Stimulated activated naive CD4-positive, alpha-beta T cell treated with Interleukin-2 at 50 U/mL for 16 hours (primary cell): ENCODE measurements at regions not wholly inside any gene's neighbourhood (a gene's known extent, or its start where the extent isn't known, plus 50 kb on each side); places are given as distances from the start of the nearest gene placed in this dataset.
"Not testable (repeated sequence)": the region's sequence is repeated elsewhere in the genome, so short reads cannot be mapped to it uniquely, and the experiment has no call there.

Experiments used
- DNase-seq: peaks from one replicate; lab custom pipeline; 2025; lab: John Stamatoyannopoulos, UW

DNA sequence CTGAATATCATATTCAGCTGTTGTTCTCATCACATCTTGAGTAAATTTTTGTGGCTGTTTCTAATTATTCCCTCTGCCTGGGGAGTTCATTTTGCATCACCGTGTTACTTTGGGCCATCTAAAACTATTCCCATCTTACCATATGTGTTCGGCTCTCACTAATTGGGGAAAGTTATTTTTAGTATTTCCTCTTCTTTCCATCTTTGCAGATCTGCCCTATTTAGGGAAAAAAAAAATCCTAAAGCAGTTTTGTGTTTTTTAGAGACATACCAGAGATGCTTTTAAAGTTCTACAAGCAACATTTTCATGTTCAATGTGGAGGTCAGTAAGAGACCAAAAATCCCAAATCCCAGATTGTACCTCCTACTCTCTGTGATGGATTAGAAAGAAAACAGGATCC is 111.3 kb upstream of the NDUFV2 start:
- no peak for DNase-seq

DNA sequence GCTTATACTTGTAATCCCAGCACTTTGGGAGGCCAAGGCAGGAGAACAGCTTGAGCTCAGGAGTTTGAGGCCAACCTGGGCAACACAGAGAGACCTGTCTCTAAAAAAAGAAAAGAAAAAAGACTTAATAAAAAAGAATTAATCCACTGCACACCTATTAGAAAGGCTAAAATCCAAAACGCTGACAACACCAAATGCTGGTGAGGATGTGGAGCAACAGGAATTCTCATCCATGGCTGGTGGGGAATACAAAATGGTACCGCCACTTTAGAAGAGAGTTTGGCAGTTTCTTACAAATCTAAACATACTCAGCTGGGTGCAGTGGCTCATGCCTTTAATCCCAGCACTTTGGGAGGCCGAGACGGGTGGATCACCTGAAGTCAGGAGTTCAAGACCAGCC is 110.0 kb upstream of the NDUFV2 start:
- not testable (repeated sequence) for DNase-seq

DNA sequence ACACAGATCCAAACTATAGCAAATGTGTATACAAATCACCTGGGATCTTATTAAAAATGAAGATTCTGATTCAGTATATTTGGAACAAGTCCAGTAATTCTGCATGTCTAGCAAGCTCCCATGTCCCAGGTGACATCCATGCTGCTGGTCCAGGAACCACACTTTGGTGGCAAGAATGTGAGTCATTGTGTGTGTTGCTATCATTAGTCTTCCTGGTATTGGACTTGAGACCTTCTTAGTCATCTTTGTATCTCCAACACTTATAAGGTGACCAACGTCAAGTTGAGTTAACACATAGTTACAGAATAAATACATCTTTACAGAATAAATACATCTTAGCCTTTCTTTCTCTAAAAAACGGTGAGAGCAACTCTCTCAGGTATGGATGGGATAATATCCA is 107.9 kb upstream of the NDUFV2 start:
- no peak for DNase-seq

DNA sequence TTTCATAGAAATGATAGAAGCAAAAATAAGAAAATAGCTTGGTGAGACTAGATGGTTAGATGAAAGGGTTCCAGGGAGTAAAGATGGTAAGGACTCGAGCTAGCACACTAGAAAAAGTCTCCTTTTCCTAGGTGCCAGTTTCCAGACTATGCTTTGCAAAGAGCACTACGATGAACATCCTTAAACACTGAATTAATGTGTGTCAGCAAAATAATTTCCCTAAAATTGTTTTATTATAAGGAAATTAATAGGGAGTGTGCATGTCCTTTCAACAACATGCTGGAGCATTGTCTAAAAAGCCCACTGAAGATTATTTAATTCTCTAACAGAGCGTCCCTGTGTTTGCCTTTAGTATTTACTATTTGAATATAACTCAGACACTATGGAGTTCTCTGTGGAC is 107.4 kb upstream of the NDUFV2 start:
- DNase-seq = no peak

DNA sequence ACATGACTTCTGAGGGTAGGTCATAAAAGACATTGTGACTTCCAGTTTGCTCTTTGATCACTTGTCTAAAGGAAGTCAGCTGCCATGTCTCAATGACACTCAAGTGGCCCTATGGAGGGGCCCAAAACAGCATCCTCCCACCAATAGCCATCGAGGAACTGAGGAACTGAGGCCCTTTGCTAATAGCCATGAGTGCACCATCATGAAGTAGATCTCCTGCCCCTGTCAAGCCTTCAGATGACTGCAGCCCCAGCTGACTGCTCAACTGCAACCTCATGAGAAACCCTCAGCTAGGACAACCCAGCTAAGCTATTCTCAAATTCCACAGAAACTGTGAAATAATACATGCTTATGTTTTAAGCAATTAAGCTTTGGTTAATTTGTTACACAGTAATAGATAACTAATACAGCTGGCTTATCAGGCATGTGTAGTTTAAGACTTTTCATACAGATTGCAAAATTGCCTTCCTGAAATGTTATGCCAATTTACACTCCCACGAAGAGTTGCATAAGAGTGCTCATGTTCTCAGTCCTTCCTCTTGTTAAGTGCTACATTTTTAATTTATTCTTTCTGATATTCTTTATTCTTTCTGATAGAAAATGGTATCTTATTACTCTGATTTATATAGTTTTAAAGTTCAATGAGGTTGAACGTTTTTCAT is 105.6 kb upstream of the NDUFV2 start:
- DNase-seq = no peak

DNA sequence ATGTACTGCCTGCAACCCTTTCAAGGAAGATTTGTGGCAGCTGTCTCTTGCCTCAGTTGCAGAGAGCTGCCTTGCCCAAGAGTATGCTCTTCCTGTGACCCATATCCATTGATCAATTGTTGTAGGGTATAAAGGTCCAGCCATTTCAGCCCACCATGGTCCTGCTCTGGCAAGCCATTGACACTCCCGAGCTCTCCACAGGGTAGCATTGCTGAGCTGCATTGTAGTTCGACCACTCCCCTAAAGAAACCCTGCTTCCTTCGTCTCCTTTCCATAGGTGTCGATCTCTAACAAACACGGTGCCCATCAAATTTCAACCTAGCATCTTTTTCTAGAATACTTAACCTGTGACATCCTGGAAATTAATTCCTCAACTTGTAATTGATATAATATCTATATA is 104.9 kb upstream of the NDUFV2 start:
- no peak for DNase-seq

DNA sequence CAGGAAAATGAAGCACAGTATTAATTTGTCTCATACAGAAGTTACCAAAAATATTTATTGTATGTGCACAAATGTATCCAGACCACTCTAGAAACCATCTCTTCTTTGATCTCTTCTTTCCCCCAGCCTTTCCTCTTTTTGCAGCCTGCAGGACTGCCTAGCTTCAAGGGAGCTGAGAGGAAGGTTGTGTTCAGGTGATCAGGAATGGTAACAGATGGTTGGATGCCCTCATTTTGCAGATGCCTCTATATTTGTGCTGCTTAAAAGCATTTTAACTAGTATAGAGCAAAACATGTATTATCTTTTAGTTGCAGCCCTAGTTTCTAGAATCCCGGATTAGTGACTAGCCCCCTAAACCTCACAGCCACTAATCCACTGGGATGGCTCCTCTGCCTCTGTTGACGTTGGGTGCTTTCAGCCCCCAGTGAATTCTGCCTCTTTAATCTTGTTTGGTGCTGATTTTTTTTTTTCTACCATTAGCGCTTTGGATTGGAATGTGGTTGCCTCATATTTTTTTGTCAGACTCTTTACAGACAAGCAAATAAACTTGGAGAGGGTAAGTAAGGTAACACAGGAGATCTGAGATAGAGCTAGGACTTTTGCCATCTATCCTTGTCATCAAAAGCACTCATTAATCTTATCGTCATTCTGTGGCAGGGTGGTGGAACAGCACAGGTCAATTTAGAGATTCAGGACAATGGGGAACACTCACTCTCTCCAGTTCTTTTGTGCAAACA is 103.8 kb upstream of the NDUFV2 start:
- no peak for DNase-seq

DNA sequence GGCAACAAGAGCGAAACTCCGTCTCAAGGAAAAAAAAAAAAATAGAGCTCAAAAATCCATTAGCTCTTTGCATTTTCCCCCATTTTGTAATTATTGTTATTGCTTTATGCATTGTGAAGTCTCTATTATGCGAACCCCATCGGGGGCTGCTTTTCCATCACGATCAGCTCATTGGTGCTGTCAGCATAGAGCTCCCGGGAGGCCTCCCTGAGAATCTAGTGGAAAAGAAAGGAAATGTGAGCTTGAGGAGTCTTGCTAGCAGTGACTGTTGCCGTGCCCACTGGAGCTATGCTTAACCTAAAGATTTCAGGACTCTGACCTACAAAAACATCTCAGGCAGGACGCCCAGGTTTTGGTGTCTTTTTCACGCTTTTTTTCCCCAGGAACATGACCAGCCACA is 102.6 kb upstream of the NDUFV2 start:
- DNase-seq = no peak

DNA sequence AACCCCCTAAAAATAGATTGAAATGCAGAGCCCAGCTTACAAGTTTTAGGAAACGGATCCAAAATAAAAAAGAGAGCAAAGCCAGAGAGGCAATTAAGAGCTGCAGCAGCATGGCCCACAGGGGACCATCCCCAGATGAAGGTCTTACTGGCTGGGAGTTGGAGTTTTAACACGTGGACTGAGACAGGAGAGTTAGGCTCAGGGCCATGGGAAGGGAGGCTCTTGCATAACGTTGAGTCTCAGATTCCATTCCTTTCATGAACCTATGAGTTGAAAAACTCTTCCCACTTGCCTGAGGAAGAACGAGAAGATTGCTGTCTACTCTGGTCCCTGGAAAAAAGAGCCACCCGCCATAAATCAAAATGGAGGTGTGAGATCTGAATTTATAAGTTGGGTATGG is 101.8 kb upstream of the NDUFV2 start:
- no peak for DNase-seq

DNA sequence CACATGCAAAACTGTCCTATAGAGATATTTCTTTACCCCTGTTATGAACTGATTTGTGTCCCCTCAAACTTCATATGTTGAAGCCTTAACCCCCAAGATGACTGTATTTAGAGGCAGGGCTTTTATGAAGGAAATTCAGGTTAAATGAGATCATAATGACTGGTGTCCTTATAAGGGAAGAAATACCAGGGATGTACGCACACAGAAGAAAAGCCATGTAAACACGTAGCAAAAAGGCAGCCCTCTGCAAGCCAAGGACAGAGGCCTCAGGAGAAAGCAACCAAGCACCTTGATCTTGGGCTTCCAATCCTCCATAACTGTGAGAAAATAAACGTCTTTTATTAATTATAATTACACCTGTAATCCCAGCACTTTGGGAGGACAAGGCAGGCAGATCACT is 101.3 kb upstream of the NDUFV2 start:
- no peak for DNase-seq

DNA sequence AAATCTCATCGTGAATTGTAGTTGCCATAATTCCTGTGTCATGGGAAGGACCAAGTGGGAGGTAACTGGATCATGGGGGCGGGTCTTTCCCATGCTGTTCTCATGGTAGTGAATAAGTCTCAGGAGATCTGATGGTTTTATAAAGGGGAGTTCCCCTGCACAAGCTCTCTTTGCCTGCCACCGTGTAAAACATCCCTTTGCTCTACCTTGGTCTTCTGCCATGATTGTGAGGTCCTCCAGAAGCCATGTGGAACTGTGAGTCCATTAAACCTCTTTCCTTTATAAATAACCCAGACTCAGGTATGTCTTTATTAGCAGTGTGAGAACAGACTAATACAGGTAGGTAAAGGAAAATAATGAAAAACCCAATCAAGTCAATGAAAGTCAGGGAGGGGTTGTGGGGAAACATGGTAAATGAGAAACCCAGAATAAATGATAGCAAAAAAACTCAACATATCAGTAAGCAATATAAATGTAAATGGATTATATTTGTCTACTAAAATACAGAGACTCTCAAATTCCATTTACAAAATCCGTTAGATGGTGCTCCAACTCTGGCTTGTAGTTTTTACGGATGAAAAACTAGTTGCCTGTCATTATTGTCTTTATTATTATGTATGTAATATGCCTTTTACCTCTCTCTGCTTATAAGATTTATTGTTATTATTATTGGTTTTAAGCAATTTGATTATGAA is 98.9 kb upstream of the NDUFV2 start:
- no peak for DNase-seq

DNA sequence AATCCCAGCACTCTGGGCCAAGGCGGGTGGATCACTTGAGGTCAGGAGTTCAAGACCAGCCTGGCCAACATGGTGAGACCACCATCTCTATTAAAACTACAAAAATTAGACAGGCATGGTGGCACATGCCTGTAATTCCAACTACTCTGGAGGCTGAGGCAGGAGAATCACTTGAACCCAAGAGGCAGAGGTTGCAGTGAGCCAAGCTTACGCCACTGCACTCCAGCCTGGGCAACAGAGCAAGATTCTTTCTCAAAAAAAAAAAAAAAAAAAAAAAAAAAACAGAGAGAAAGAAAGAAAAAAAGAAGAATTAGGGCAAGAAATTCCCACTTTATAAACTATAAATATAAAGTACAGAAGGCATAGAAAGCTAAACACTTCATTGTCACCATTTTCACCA is 98.2 kb upstream of the NDUFV2 start:
- not testable (repeated sequence) for DNase-seq

DNA sequence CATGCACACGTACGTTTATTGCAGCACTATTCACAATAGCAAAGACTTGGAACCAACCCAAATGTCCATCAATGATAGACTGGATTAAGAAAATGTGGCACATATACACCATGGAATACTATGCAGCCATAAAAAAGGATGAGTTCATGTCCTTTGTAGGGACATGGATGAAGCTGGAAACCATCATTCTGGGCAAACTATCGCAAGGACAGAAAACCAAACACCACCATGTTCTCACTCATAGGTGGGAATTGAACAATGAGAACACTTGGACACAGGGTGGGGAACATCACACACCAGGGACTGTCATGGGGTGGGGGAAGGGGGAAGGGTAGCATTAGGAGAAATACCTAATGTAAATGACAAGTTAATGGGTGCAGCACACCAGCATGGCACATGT is 94.8 kb upstream of the NDUFV2 start:
- not testable (repeated sequence) for DNase-seq

DNA sequence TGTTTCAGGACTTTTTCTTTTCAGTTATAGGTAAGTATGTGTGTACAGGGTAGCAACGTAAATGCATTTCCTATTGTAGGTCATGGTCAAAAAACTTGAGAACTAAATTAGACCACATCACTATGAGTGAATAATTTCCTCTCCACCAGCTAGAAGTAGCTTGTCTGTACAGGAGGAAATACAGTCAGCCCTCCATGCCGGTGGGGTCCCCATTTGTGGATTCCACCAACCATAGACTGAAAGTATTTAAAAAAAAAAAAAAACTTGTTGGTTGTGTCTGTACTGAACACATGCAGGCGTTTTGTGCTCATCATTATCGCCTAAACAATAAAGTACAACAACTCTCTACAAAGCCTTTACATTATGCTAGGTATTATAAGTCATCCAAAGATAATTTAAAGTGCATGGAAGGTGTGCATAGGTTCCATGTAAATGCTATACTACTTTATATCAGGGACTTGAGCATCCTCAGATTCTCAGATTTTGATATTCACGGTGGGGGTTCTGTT is 94.2 kb upstream of the NDUFV2 start:
- DNase-seq = no peak

DNA sequence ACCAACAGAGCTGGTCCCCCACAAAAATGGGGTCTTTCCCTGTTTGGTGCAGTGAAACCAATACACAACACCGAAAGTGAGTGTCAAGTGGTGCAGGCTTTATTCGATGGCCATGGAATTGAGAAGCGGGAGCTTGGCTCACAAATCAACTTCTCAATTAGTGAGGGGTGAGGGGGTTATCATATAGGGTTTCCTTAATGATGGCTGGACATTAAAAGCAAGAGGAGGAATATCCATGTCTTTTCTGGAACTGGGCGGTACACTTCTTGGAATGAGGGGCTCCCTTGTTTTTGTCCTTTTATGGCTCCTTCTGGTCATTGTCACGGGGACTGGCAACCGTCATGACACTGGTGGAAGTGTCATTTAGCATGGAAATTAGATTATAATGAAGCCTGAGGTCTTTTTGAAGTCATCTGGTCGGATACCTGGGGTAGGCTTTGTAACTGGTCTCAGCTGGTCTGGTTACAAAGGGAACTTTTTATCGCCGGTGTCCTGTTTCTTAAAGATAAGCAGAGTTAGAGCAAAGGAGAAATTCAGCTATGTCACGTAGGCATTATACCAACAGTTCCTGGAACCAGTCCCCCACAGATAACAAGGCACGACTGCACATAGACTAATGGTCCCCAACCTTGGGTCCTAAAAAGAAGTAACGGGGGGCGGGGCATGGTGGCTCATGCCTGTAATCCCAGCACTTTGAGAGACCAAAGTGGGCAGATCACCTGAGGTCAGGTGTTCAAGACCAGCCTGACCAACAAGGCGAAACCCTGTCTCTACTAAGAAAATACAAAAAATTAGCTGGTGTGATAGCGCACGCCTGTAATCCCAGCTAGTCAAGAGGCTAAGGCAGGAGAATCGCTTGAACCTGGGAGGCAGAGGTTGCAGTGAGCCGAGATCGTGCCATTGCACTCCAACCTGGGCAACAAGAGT is 93.5 kb upstream of the NDUFV2 start:
- no peak for DNase-seq

DNA sequence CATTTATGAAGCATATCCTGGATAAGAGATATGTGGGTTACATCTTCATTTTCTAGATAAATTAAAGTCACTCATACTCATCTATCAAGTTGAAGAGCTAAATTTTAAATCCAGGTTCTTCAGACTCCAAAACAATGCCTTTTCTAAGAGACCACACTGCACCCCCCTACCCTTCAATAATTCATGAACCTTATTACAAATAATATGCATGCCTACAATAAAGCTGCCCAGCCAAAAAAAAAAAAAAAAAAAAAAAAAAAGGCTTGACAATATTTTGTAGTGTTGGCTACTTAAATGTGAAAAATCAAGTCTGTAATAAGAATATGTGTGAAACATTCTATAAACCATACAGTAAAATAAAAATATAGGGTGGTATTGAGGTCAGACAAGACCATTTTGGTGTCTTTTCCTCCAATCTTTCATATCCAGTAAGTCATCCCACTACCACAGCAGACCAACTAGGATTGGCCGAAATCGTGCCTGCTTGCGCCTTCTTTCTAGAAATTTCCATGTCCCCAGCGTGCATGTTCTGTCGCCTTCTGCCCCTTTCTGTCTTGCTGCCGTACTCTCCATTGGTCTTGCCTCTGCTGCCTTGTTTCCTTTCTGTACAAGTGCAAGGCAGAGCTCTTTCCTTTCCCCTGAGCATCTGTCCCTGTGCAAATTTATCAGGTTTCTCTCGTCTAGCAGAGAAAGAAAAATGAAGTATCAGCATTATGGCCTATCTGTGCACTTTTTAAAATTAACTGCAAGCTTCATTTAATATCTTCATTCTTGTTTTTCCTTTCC is 92.6 kb upstream of the NDUFV2 start:
- no peak for DNase-seq

DNA sequence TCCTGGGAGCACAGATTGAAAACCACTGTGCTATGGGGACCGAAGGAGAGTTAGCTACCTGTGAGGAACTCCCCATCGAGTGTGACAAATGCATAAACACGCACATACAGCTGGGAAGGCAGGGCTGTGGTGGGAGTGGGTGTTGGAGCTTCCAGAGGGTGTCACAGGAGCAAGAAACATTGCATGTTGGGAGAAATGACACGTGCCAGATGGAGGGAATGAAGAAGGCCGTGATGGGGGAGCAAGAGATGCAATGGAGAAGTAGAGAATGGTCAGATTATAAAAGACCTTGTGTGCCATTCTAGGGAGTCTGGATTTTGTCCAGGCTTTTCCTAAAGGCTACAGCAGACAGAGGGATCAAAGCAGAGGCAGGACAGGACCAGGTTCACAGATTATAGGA is 91.1 kb upstream of the NDUFV2 start:
- no peak for DNase-seq

DNA sequence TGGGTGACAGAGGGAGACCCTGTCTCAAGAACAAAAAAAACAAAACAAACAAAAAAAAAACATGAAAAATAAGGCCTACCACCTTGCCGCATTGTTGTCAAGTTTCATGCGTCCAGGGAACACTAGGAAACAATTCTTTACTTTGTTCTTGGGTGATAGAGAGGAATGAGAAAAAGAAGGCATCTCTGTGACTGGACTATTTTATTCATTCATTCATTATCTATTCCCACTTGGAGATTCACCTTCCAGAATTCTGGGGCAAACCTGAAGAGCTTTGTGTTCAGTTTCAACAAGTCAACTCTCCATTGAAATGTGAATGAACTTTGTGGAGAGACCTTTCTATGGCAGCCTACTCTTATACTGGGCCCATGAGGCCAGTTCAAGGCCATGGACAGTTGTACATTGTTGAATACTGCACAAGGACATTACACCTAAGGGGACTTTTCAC is 88.5 kb upstream of the NDUFV2 start:
- no peak for DNase-seq

DNA sequence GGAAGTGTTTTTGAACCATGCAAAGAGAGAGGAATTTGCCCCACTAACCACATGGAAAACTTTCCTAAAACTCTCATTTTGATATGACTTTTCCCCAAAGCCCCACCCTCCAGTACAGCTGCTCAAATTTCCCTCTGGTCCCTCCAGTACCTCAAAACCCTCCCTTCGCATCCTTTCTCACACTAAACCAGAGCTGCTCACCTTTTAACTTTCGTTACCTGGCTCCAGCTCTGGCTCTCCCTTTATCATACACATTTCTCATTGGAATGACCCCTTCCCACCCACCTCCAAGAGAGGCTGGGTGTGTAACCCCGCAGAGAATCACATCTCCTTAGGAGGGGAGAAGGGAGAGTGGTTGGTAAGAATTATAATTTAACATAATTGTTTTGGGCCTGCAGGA is 86.8 kb upstream of the NDUFV2 start:
- no peak for DNase-seq

DNA sequence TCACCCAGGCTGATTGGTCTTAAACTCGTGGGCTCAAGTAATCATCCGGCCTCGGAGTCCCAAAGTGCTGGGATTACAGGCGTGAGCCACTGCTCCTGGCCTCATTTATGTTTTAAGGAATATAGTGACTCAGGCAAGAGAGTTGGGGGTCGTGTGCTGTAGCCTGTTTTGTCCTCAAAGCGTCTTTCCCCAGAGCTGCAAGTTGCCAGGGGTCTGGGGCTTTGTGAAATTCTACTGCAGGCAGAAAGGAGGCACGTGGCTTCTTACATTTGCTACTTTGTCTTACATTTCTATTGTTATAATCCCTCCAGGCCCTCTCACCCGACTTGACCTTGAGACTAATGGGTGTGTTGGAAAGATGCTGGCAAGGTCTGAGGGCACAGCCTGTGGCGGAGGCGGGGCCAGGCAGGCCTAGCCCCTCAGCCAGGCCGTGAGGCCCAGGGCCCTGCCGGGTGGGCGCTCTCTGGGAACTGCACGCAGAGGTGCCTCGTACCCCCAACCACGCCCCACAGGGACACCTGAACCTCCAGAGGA is 85.8 kb upstream of the NDUFV2 start:
- no peak for DNase-seq
